ENCODE measurements at regions not wholly inside any gene's neighbourhood (a gene's known extent, or its start where the extent isn't known, plus 50 kb on each side); places are given as distances from the start of the nearest gene placed in this dataset.

GRCh38 chr5:173742432-173742816, 126.0 kb upstream of the BOD1 start:
- CTCF ChIA-PET, result no interaction called here

DNA sequence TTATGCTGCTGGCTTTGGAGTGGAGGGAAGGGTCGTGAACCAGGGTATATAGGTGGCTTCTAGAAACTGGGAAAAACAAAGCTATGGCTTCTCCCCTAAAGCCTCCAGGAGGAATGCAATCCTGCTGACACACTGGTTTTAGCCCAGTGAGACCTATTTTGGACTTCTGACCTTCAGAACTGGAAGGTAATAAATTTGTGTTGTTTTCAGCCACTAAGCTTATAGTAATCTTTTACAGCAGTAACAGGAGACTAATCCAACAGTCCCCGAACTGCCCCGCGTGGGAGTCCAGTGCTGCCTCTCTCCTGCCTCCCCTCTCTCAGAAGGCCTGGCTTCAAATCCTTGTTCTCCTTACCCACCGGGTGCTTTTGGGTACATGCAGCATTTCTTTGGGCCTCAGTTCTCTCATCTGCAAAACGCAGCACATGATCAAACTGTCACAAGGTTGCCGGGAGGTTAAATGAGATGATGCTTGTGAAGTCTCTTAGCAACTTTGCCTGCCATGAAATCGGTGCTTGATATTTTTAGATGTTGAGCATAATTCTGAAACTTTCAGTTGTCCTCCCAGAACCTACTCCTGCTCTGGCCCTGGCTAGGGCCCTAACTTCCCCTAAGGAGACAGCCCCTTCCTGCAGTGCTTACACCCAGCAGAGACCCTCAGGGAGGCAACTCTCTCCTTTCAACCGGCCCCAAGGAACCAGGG, 127.3 kb upstream of the BOD1 start:
- no peak for DNase-seq
- Mint-ChIP-seq H3K27me3 (no peaks in the 10 kb centered on the region), H3K4me1 (ENCODE audit: low read depth) (no peaks in the 10 kb centered on the region), H3K27ac (no peak overlapping the region), H3K36me3 (ENCODE audit: low read depth) (no peaks in the 10 kb centered on the region), H3K4me3 (no peak overlapping the region), H3K9me3 (no peaks in the 10 kb centered on the region)
- no peaks in the 10 kb centered on the region for H3K9me3 ChIP-seq (ENCODE audit: control insufficient read depth in 1 of 2, insufficient read depth in 1 of 2, low read length in 2 of 2)
- no peak for TF ChIP-seq CTCF (IDR thresholded peaks at IDR 0.05)
- intact Hi-C loops (cut with DNase I, micrococcal nuclease), result loop anchor here in 1 of 2 experiments (5.0 kb wide), 1 partner anchor 866 kb away; no protein-coding TSS in a partner anchor
- POLR2A ChIA-PET, result no interaction called here
- no peak overlapping the region for H3K4me3 ChIP-seq (ENCODE audit: low read length)
- no peak for ATAC-seq (ENCODE audit: poor library complexity)
- no peaks in the 10 kb centered on the region for H3K27me3 ChIP-seq (ENCODE audit: control insufficient read depth in 1 of 2, insufficient read depth in 2 of 2, low read length in 2 of 2)
- no peak overlapping the region for H3K27ac ChIP-seq (ENCODE audit: low read depth in 1 of 2, low read length in 2 of 2)
- CTCF ChIA-PET, result no interaction called here
- H3K36me3 ChIP-seq (ENCODE audit: insufficient read depth, low read length), result no peaks in the 10 kb centered on the region
- H3K4me1 ChIP-seq (ENCODE audit: insufficient read depth, low read length), result peaks cover 3% of the 10 kb centered on the region

More at GRCh38 chr5:173742432-173742816, 126.0 kb upstream of the BOD1 start:
- no peaks in the 10 kb centered on the region for H3K9me3 ChIP-seq (ENCODE audit: control insufficient read depth in 1 of 2, insufficient read depth in 1 of 2, low read length in 2 of 2)
- TF ChIP-seq CTCF (IDR thresholded peaks at IDR 0.05), result no peak
- ATAC-seq (ENCODE audit: poor library complexity) (no peak), DNase-seq (peak in 3 of 14 experiments; percentile 13 to 23 (median 19))
- H3K36me3 ChIP-seq (ENCODE audit: insufficient read depth, low read length), result no peaks in the 10 kb centered on the region
- Mint-ChIP-seq H3K36me3 (ENCODE audit: low read depth) (no peaks in the 10 kb centered on the region), H3K9me3 (no peaks in the 10 kb centered on the region), H3K4me3 (no peak overlapping the region), H3K4me1 (ENCODE audit: low read depth) (no peaks in the 10 kb centered on the region), H3K27ac (no peak overlapping the region), H3K27me3 (no peaks in the 10 kb centered on the region)
- POLR2A ChIA-PET, result no interaction called here
- H3K4me3 ChIP-seq (ENCODE audit: low read length), result no peak overlapping the region
- no peaks in the 10 kb centered on the region for H3K27me3 ChIP-seq (ENCODE audit: control insufficient read depth in 1 of 2, insufficient read depth in 2 of 2, low read length in 2 of 2)
- no peak overlapping the region for H3K27ac ChIP-seq (ENCODE audit: low read depth in 1 of 2, low read length in 2 of 2)
- peaks cover 3% of the 10 kb centered on the region for H3K4me1 ChIP-seq (ENCODE audit: insufficient read depth, low read length)
- intact Hi-C loops (cut with DNase I, micrococcal nuclease), result loop anchor here in 1 of 2 experiments (5.0 kb wide), 1 partner anchor 865 kb away; no protein-coding TSS in a partner anchor

GRCh38 chr5:173744551-173744950, 128.1 kb upstream of the BOD1 start:
- Histone ChIP-seq H3K36me3 (ENCODE audit: insufficient read depth, low read length) (no peaks in the 10 kb centered on the region), H3K9me3 (ENCODE audit: control insufficient read depth in 1 of 2, insufficient read depth in 1 of 2, low read length in 2 of 2) (no peaks in the 10 kb centered on the region), H3K27ac (ENCODE audit: low read depth in 1 of 2, low read length in 2 of 2) (no peak overlapping the region), H3K27me3 (ENCODE audit: control insufficient read depth in 1 of 2, insufficient read depth in 2 of 2, low read length in 2 of 2) (no peaks in the 10 kb centered on the region), H3K4me3 (ENCODE audit: low read length) (no peak overlapping the region), H3K4me1 (ENCODE audit: insufficient read depth, low read length) (peaks cover 3% of the 10 kb centered on the region)
- DNase-seq (no peak), ATAC-seq (ENCODE audit: poor library complexity) (no peak)
- no peak for TF ChIP-seq CTCF (IDR thresholded peaks at IDR 0.05)
- Mint-ChIP-seq H3K27me3 (no peaks in the 10 kb centered on the region), H3K9me3 (no peaks in the 10 kb centered on the region), H3K27ac (no peak overlapping the region), H3K36me3 (ENCODE audit: low read depth) (no peaks in the 10 kb centered on the region), H3K4me3 (no peak overlapping the region), H3K4me1 (ENCODE audit: low read depth) (no peaks in the 10 kb centered on the region)
- intact Hi-C loops (cut with DNase I, micrococcal nuclease), result loop anchor here in 1 of 2 experiments (5.0 kb wide), 1 partner anchor 867 kb away; no protein-coding TSS in a partner anchor
- POLR2A ChIA-PET, result no interaction called here
- CTCF ChIA-PET, result no interaction called here

All from CD4-positive, alpha-beta T cell (primary cell).